Omental fat pad (tissue), 3 donors: ENCODE measurements at regions not wholly inside any gene's neighbourhood (a gene's known extent, or its start where the extent isn't known, plus 50 kb on each side); places are given as distances from the start of the nearest gene placed in this dataset.

ENCODE experiments used
- ATAC-seq: fragments of 150-250 bp; one replicate; pipeline ENCODE4 v1.9.1; 2016; ENCODE audit warnings: mild to moderate bottlenecking, moderate library complexity; ENCODE audit not compliant: low FRiP score
- DNase-seq: peaks from one replicate; pipeline ENCODE4 v3.0.0-alpha.2; 2019; ENCODE audit warnings: low spot score
- TF ChIP-seq, protein P1 (sequence below), 3 donors: fragments of 450-650 bp; IDR thresholded peaks; one replicate each; pipeline ENCODE4 v1.5.1; 2016 to 2017; ENCODE audit warnings: antibody characterized with exemption in 3 of 3, mild to moderate bottlenecking in 3 of 3, moderate library complexity in 2 of 3

DNA sequence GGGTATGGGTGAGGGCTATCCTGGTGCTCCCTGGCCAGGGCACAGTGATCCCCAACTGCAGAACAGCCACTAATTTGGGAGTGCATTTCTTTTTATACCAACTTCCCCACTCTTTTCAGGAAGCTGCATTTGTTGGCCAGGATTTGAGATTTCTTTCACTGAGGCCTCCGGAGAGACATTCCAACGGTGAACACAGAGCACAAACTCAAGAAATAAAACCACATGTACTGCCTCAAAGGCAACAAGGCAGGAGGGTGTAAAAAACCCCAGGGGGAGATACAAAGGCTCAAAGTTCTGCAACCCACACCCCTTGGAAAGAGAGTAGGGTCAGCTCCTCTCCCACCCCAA is 65.3 kb downstream of the CPN2 start:
- ATAC-seq (no peak), DNase-seq (no peak)
- TF ChIP-seq, protein P1, sequence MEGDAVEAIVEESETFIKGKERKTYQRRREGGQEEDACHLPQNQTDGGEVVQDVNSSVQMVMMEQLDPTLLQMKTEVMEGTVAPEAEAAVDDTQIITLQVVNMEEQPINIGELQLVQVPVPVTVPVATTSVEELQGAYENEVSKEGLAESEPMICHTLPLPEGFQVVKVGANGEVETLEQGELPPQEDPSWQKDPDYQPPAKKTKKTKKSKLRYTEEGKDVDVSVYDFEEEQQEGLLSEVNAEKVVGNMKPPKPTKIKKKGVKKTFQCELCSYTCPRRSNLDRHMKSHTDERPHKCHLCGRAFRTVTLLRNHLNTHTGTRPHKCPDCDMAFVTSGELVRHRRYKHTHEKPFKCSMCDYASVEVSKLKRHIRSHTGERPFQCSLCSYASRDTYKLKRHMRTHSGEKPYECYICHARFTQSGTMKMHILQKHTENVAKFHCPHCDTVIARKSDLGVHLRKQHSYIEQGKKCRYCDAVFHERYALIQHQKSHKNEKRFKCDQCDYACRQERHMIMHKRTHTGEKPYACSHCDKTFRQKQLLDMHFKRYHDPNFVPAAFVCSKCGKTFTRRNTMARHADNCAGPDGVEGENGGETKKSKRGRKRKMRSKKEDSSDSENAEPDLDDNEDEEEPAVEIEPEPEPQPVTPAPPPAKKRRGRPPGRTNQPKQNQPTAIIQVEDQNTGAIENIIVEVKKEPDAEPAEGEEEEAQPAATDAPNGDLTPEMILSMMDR (IDR thresholded peaks at IDR 0.05) = no peak

DNA sequence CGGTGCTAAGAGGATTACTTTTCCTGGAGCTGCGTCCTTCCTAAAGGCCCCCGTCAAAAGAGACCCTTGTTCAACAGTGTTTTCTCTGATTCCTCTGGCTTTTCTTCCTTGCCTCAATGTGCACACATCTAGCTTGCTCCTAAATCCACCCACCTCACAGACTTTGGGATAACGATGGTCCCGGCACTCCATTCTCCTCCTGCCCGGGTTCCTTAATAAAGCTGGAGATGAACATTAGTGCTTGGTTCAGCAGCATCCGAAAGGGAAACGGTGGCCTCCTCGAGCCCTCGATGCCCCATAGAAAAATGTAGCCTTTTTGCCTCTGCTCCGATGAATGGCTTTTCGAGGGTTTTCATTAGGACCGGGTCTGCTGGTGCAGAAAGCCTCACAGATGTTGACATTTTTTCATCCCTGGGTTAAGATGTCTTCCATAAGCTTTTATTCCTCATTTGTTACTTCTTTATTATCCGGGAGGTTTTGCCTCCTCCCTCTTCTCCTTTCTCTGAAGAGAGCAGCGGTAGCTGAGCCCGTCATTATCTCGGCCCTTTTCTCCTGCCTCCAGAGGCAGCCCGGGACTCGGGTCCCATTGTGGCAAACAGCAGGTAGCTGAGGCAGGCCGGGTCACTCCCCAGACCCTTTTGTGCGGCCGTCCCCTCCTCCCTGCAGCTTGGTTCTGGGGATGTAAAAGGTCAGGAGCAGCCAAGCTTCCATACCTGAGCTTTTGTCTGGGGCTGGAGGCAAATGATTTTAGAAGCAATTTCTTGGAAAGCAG is 64.6 kb downstream of the CPN2 start:
- TF ChIP-seq, protein P1 (IDR thresholded peaks at IDR 0.05) = no peak
- DNase-seq (no peak), ATAC-seq (no peak)

DNA sequence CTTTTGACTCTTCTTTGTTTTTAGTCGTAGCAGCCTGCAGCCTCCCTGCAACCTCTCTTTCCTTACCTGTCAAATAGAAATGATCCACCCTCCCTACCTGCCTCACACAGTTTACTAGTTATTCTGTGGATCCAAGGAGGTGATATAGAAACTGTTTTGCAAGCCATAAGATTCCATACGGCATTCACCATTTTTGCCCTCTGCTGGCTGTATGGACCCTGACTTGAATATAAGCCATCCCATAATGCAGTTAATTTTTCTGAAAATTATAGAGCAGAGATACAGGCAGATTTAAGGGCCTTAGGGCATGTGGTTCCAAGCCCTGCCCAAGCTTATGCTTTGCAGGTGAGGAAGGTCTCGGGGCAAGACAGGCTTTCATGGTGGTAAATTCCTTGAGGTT is 63.8 kb downstream of the CPN2 start:
- ATAC-seq = no peak
- TF ChIP-seq, protein P1 (IDR thresholded peaks at IDR 0.05) = no peak
- no peak for DNase-seq

DNA sequence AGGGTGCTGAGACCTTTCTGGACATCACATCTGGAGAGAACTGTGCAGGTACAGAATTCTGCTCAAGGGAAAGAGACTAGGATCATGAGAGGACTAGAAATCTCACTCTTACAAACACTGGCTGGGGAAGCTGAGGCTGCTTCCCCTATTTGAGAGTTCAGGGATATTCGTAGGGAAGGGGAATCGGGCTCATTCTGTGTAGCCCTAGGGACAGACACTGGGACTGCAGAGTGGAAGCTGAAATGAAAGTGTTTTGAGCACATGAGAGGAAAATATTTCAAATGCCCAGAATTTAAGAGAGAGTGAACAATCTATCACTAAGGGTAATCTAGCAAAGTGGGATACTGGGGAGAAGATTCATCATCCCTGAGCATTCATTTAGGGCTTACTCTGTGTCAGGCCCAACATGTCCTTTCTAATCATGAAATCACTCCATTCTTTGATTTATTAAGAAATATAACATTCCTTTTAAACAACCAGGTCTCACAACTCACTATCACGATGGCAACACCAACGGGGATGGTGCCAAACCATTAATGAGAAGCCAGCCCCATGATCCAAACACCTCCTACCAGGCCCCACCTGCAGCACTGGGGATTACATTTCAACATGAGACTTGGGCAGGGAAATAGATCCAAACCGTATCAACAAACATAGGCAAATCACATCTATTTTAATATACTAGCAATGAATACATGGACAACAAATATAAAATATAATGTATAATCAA is 63.0 kb downstream of the CPN2 start:
- DNase-seq (no peak), ATAC-seq (no peak)
- TF ChIP-seq, protein P1 (IDR thresholded peaks at IDR 0.05) = no peak
